ENCODE measurements at regions not wholly inside any gene's neighbourhood (a gene's known extent, or its start where the extent isn't known, plus 50 kb on each side); places are given as distances from the start of the nearest gene placed in this dataset.

GRCh38 chr5:52693836-52694235 lies 93.9 kb upstream of the ITGA1 start:
- Histone ChIP-seq H3K18ac (ENCODE audit: low read depth in 1 of 2, low read length in 2 of 2) (no peak overlapping the region), H3K27ac (ENCODE audit: low read length, poor library complexity, severe bottlenecking) (no peak overlapping the region), H3K36me3 (ENCODE audit: control insufficient read depth in 1 of 2, insufficient read depth in 2 of 2, low read depth in 1 of 2, low read length in 2 of 2) (no peaks in the 10 kb centered on the region), H2BK15ac (ENCODE audit: low read depth, poor library complexity, severe bottlenecking) (no peak overlapping the region), H4K8ac (ENCODE audit: low read length) (no peak overlapping the region), H2BK12ac (ENCODE audit: low read length in 2 of 2) (no peak overlapping the region), H3K9ac (ENCODE audit: low read length) (no peak overlapping the region), H3K27me3 (ENCODE audit: control insufficient read depth in 1 of 2, insufficient read depth in 1 of 2, low read length in 2 of 2) (no peaks in the 10 kb centered on the region), H3K4me3 (ENCODE audit: insufficient read depth in 1 of 2, low read depth in 1 of 2, low read length in 2 of 2) (no peak overlapping the region), H2BK5ac (ENCODE audit: low read depth, low read length, poor library complexity, severe bottlenecking) (no peak overlapping the region), H2BK120ac (ENCODE audit: low read depth, low read length) (no peak overlapping the region), H3K4me2 (ENCODE audit: low read length, poor library complexity, severe bottlenecking) (no peak overlapping the region), H3K4me1 (ENCODE audit: control insufficient read depth, insufficient read depth, low read depth, low read length) (no peaks in the 10 kb centered on the region), H3K9me3 (ENCODE audit: control insufficient read depth, low read length) (no peaks in the 10 kb centered on the region), H4K91ac (ENCODE audit: low read length) (no peak overlapping the region), H3K4ac (ENCODE audit: low read depth in 1 of 2, low read length in 2 of 2) (no peak overlapping the region), H3K23ac (ENCODE audit: low read length in 2 of 2) (no peak overlapping the region), H3K14ac (ENCODE audit: low read length in 2 of 2) (no peak overlapping the region), H3K79me1 (replicated peaks; ENCODE audit: low read length, poor library complexity, severe bottlenecking) (no peaks in the 10 kb centered on the region), H2AK5ac (ENCODE audit: low read length, severe bottlenecking) (no peak overlapping the region), H2AFZ (ENCODE audit: low read depth, low read length) (no peak overlapping the region)
- no peak for DNase-seq
- 100% methylated on average over 1 of the region's 1 CpG for WGBS

GRCh38 chr5:52694648-52695047 lies 93.1 kb upstream of the ITGA1 start:
- 93% methylated on average over 3 of the region's 3 CpGs for WGBS
- no peak overlapping the region for H3K23ac ChIP-seq (ENCODE audit: low read length in 2 of 2)
- H3K14ac ChIP-seq (ENCODE audit: low read length in 2 of 2), result no peak overlapping the region
- no peaks in the 10 kb centered on the region for H3K4me1 ChIP-seq (ENCODE audit: control insufficient read depth, insufficient read depth, low read depth, low read length)
- no peaks in the 10 kb centered on the region for H3K9me3 ChIP-seq (ENCODE audit: control insufficient read depth, low read length)
- H3K4ac ChIP-seq (ENCODE audit: low read depth in 1 of 2, low read length in 2 of 2), result no peak overlapping the region
- H2AFZ ChIP-seq (ENCODE audit: low read depth, low read length), result no peak overlapping the region
- no peak overlapping the region for H4K8ac ChIP-seq (ENCODE audit: low read length)
- H2BK120ac ChIP-seq (ENCODE audit: low read depth, low read length), result no peak overlapping the region
- H3K9ac ChIP-seq (ENCODE audit: low read length), result no peak overlapping the region
- DNase-seq, result no peak
- H4K91ac ChIP-seq (ENCODE audit: low read length), result no peak overlapping the region
- no peak overlapping the region for H3K4me2 ChIP-seq (ENCODE audit: low read length, poor library complexity, severe bottlenecking)
- H2BK5ac ChIP-seq (ENCODE audit: low read depth, low read length, poor library complexity, severe bottlenecking), result no peak overlapping the region
- no peak overlapping the region for H3K27ac ChIP-seq (ENCODE audit: low read length, poor library complexity, severe bottlenecking)
- H2BK15ac ChIP-seq (ENCODE audit: low read depth, poor library complexity, severe bottlenecking), result no peak overlapping the region
- no peaks in the 10 kb centered on the region for H3K79me1 ChIP-seq (replicated peaks; ENCODE audit: low read length, poor library complexity, severe bottlenecking)
- H2AK5ac ChIP-seq (ENCODE audit: low read length, severe bottlenecking), result no peak overlapping the region
- H3K4me3 ChIP-seq (ENCODE audit: insufficient read depth in 1 of 2, low read depth in 1 of 2, low read length in 2 of 2), result no peak overlapping the region
- H3K18ac ChIP-seq (ENCODE audit: low read depth in 1 of 2, low read length in 2 of 2), result no peak overlapping the region
- H3K36me3 ChIP-seq (ENCODE audit: control insufficient read depth in 1 of 2, insufficient read depth in 2 of 2, low read depth in 1 of 2, low read length in 2 of 2), result no peaks in the 10 kb centered on the region
- H2BK12ac ChIP-seq (ENCODE audit: low read length in 2 of 2), result no peak overlapping the region
- no peaks in the 10 kb centered on the region for H3K27me3 ChIP-seq (ENCODE audit: control insufficient read depth in 1 of 2, insufficient read depth in 1 of 2, low read length in 2 of 2)

- no peak overlapping the region for H3K14ac ChIP-seq (ENCODE audit: low read length in 2 of 2)
- no peak overlapping the region for H3K9ac ChIP-seq (ENCODE audit: low read length)
- no peak overlapping the region for H3K4me2 ChIP-seq (ENCODE audit: low read length, poor library complexity, severe bottlenecking)
- H4K91ac ChIP-seq (ENCODE audit: low read length), result no peak overlapping the region
- no peak overlapping the region for H2AK5ac ChIP-seq (ENCODE audit: low read length, severe bottlenecking)
- H2AFZ ChIP-seq (ENCODE audit: low read depth, low read length), result no peak overlapping the region
- H3K27me3 ChIP-seq (ENCODE audit: control insufficient read depth in 1 of 2, insufficient read depth in 1 of 2, low read length in 2 of 2), result no peaks in the 10 kb centered on the region
- H3K4me1 ChIP-seq (ENCODE audit: control insufficient read depth, insufficient read depth, low read depth, low read length), result no peaks in the 10 kb centered on the region
- H2BK5ac ChIP-seq (ENCODE audit: low read depth, low read length, poor library complexity, severe bottlenecking), result no peak overlapping the region
- no peak overlapping the region for H2BK15ac ChIP-seq (ENCODE audit: low read depth, poor library complexity, severe bottlenecking)
- H3K23ac ChIP-seq (ENCODE audit: low read length in 2 of 2), result no peak overlapping the region
- H3K79me1 ChIP-seq (replicated peaks; ENCODE audit: low read length, poor library complexity, severe bottlenecking), result no peaks in the 10 kb centered on the region
- H3K27ac ChIP-seq (ENCODE audit: low read length, poor library complexity, severe bottlenecking), result no peak overlapping the region
- no peak for DNase-seq
- 80% methylated on average over 2 of the region's 2 CpGs for WGBS
- H3K18ac ChIP-seq (ENCODE audit: low read depth in 1 of 2, low read length in 2 of 2), result no peak overlapping the region
- H2BK12ac ChIP-seq (ENCODE audit: low read length in 2 of 2), result no peak overlapping the region
- no peak overlapping the region for H3K4ac ChIP-seq (ENCODE audit: low read depth in 1 of 2, low read length in 2 of 2)
- no peak overlapping the region for H2BK120ac ChIP-seq (ENCODE audit: low read depth, low read length)
- peak overlapping the region; percentile 40 for H4K8ac ChIP-seq (ENCODE audit: low read length)
- H3K4me3 ChIP-seq (ENCODE audit: insufficient read depth in 1 of 2, low read depth in 1 of 2, low read length in 2 of 2), result no peak overlapping the region
- no peaks in the 10 kb centered on the region for H3K36me3 ChIP-seq (ENCODE audit: control insufficient read depth in 1 of 2, insufficient read depth in 2 of 2, low read depth in 1 of 2, low read length in 2 of 2)
- H3K9me3 ChIP-seq (ENCODE audit: control insufficient read depth, low read length), result no peaks in the 10 kb centered on the region
Observed at GRCh38 chr5:52702877-52703276, 84.8 kb upstream of the ITGA1 start.

- no peak overlapping the region for H3K4me3 ChIP-seq (ENCODE audit: insufficient read depth in 1 of 2, low read depth in 1 of 2, low read length in 2 of 2)
- no peak overlapping the region for H2BK120ac ChIP-seq (ENCODE audit: low read depth, low read length)
- H3K79me1 ChIP-seq (replicated peaks; ENCODE audit: low read length, poor library complexity, severe bottlenecking), result no peaks in the 10 kb centered on the region
- H3K27ac ChIP-seq (ENCODE audit: low read length, poor library complexity, severe bottlenecking), result no peak overlapping the region
- H3K4me1 ChIP-seq (ENCODE audit: control insufficient read depth, insufficient read depth, low read depth, low read length), result no peaks in the 10 kb centered on the region
- no peak overlapping the region for H2BK5ac ChIP-seq (ENCODE audit: low read depth, low read length, poor library complexity, severe bottlenecking)
- H3K4me2 ChIP-seq (ENCODE audit: low read length, poor library complexity, severe bottlenecking), result no peak overlapping the region
- H3K18ac ChIP-seq (ENCODE audit: low read depth in 1 of 2, low read length in 2 of 2), result no peak overlapping the region
- no peak overlapping the region for H2BK12ac ChIP-seq (ENCODE audit: low read length in 2 of 2)
- no peak overlapping the region for H3K23ac ChIP-seq (ENCODE audit: low read length in 2 of 2)
- H3K4ac ChIP-seq (ENCODE audit: low read depth in 1 of 2, low read length in 2 of 2), result no peak overlapping the region
- no peak overlapping the region for H4K91ac ChIP-seq (ENCODE audit: low read length)
- no peak for DNase-seq
- no peaks in the 10 kb centered on the region for H3K9me3 ChIP-seq (ENCODE audit: control insufficient read depth, low read length)
- H3K36me3 ChIP-seq (ENCODE audit: control insufficient read depth in 1 of 2, insufficient read depth in 2 of 2, low read depth in 1 of 2, low read length in 2 of 2), result no peaks in the 10 kb centered on the region
- no peak overlapping the region for H2BK15ac ChIP-seq (ENCODE audit: low read depth, poor library complexity, severe bottlenecking)
- H3K9ac ChIP-seq (ENCODE audit: low read length), result no peak overlapping the region
- H4K8ac ChIP-seq (ENCODE audit: low read length), result no peak overlapping the region
- H3K14ac ChIP-seq (ENCODE audit: low read length in 2 of 2), result no peak overlapping the region
- no peaks in the 10 kb centered on the region for H3K27me3 ChIP-seq (ENCODE audit: control insufficient read depth in 1 of 2, insufficient read depth in 1 of 2, low read length in 2 of 2)
- no peak overlapping the region for H2AK5ac ChIP-seq (ENCODE audit: low read length, severe bottlenecking)
- H2AFZ ChIP-seq (ENCODE audit: low read depth, low read length), result no peak overlapping the region
Observed at GRCh38 chr5:52703321-52703720, 84.4 kb upstream of the ITGA1 start.
